Ishikawa (cell line): ENCODE measurements at regions not wholly inside any gene's neighbourhood (a gene's known extent, or its start where the extent isn't known, plus 50 kb on each side); places are given as distances from the start of the nearest gene placed in this dataset.

Experiments used
- CEBPB ChIP-seq: IDR thresholded peaks from 2 replicates; pipeline ENCODE4 v1.6.1; 2012
- CREB1 ChIP-seq: IDR thresholded peaks from 2 replicates; pipeline ENCODE4 v1.6.1; 2012; ENCODE audit warnings: low read depth
- EGR1 ChIP-seq: IDR thresholded peaks from 2 replicates; pipeline ENCODE4 v1.6.1; 2012
- EP300 ChIP-seq: IDR thresholded peaks from 2 replicates; pipeline ENCODE4 v1.6.1; 2012; ENCODE audit warnings: borderline replicate concordance
- FOXM1 ChIP-seq: IDR thresholded peaks from 2 replicates; pipeline ENCODE4 v1.6.1; 2012; ENCODE audit warnings: low read depth, borderline replicate concordance
- MAX ChIP-seq: IDR thresholded peaks from 2 replicates; pipeline ENCODE4 v1.6.1; 2012
- NFIC ChIP-seq: IDR thresholded peaks from 2 replicates; pipeline ENCODE4 v1.6.1; 2012
- RAD21 ChIP-seq: IDR thresholded peaks from 2 replicates; pipeline ENCODE4 v1.6.1; 2012; ENCODE audit warnings: low read depth
- REST ChIP-seq: IDR thresholded peaks from 2 replicates; pipeline ENCODE4 v1.6.1; 2012; ENCODE audit warnings: low read depth, mild to moderate bottlenecking
- TAF1 ChIP-seq: IDR thresholded peaks from 2 replicates; pipeline ENCODE4 v1.6.1; 2012; ENCODE audit warnings: low read depth, mild to moderate bottlenecking
- TCF12 ChIP-seq: IDR thresholded peaks from 2 replicates; pipeline ENCODE4 v1.6.1; 2012; ENCODE audit warnings: low read depth
- TEAD4 ChIP-seq: IDR thresholded peaks from 2 replicates; pipeline ENCODE4 v1.6.1; 2012
- USF1 ChIP-seq: IDR thresholded peaks from 2 replicates; pipeline ENCODE4 v1.6.1; 2012
- YY1 ChIP-seq: IDR thresholded peaks from 2 replicates; pipeline ENCODE4 v1.6.1; 2012; ENCODE audit warnings: low read depth
- ZBTB7A ChIP-seq: IDR thresholded peaks from 2 replicates; pipeline ENCODE4 v1.6.1; 2012; ENCODE audit warnings: low read depth

- TF ChIP-seq FOXM1, result no peak
- TF ChIP-seq YY1, result no peak
- no peak for TF ChIP-seq EGR1
- TF ChIP-seq TCF12, result no peak
- no peak for TF ChIP-seq CEBPB
- TF ChIP-seq NFIC, result no peak
- no peak for TF ChIP-seq RAD21
Observed at GRCh38 chr11:107243929-107244328, 213.7 kb downstream of the CWF19L2 start.

GRCh38 chr11:107232451-107232850, 214.2 kb upstream of the GUCY1A2 start:
- TF ChIP-seq MAX (no peak), REST (no peak), USF1 (no peak), RAD21 (no peak)

GRCh38 chr11:107224836-107225235, 206.6 kb upstream of the GUCY1A2 start:
- TF ChIP-seq TCF12, result no peak
- no peak for TF ChIP-seq USF1
- TF ChIP-seq TEAD4, result no peak
- TF ChIP-seq NFIC, result no peak
- no peak for TF ChIP-seq CEBPB
- TF ChIP-seq ZBTB7A, result no peak
- no peak for TF ChIP-seq YY1

GRCh38 chr11:107222916-107223460, 204.7 kb upstream of the GUCY1A2 start:
- no peak for TF ChIP-seq REST
- TF ChIP-seq EP300, result no peak
- TF ChIP-seq RAD21, result no peak
- no peak for TF ChIP-seq ZBTB7A

- TF ChIP-seq EP300, result no peak
Observed at GRCh38 chr11:107222431-107222830, 204.2 kb upstream of the GUCY1A2 start.

- TF ChIP-seq CREB1, result no peak
- no peak for TF ChIP-seq USF1
- no peak for TF ChIP-seq YY1
- TF ChIP-seq EP300, result no peak
- TF ChIP-seq TAF1, result no peak
- TF ChIP-seq NFIC, result no peak
- TF ChIP-seq CEBPB, result no peak
- no peak for TF ChIP-seq ZBTB7A
- no peak for TF ChIP-seq REST
- TF ChIP-seq MAX, result no peak
- no peak for TF ChIP-seq EGR1
- no peak for TF ChIP-seq RAD21
Observed at GRCh38 chr11:107221748-107222285, 203.5 kb upstream of the GUCY1A2 start.
